ENCODE measurements at regions not wholly inside any gene's neighbourhood (a gene's known extent, or its start where the extent isn't known, plus 50 kb on each side); places are given as distances from the start of the nearest gene placed in this dataset.

- TF ChIP-seq CTCF (IDR thresholded peaks at IDR 0.05; ENCODE audit: insufficient read depth, low read length, poor library complexity, severe bottlenecking) (no peak), EZH2phosphoT487 (conservative IDR thresholded peaks at IDR 0.05; ENCODE audit: low read length) (no peak)
These were observed 448.0 kb downstream of the NKX6-1 start for GRCh38 chr4:84051089-84051488.

Measured in SU-DHL-6 (cell line).